ENCODE measurements at regions not wholly inside any gene's neighbourhood (a gene's known extent, or its start where the extent isn't known, plus 50 kb on each side); places are given as distances from the start of the nearest gene placed in this dataset.

- Mint-ChIP-seq H3K4me3 (no peak overlapping the region), H3K27ac (no peak overlapping the region), H3K36me3 (no peaks in the 10 kb centered on the region), H3K9me3 (peaks cover 3% of the 10 kb centered on the region; the same call in 1 of the 2 replicates), H3K27me3 (ENCODE audit: low read depth) (no peaks in the 10 kb centered on the region), H3K4me1 (no peaks in the 10 kb centered on the region)
- ChIA-PET CTCF (no interaction called here), POLR2A (no interaction called here)
- no peak for ATAC-seq
- TF ChIP-seq MAX (CRISPR knock-in tag; IDR thresholded peaks at IDR 0.05) (no peak), ZNF263 (CRISPR knock-in tag; IDR thresholded peaks at IDR 0.05; ENCODE audit: low read depth) (no peak), ERG (CRISPR knock-in tag; IDR thresholded peaks at IDR 0.05) (no peak), JUN (CRISPR knock-in tag; IDR thresholded peaks at IDR 0.05) (no peak), ZNF138 (CRISPR knock-in tag; conservative IDR thresholded peaks at IDR 0.05) (no peak), ZNF532 (CRISPR knock-in tag; IDR thresholded peaks at IDR 0.05; ENCODE audit: borderline replicate concordance) (no peak), ZNF671 (CRISPR knock-in tag; IDR thresholded peaks at IDR 0.05) (no peak), FOXP1 (CRISPR knock-in tag; IDR thresholded peaks at IDR 0.05; ENCODE audit: borderline replicate concordance) (no peak), CBFB (CRISPR knock-in tag; IDR thresholded peaks at IDR 0.05; ENCODE audit: low read depth) (no peak), GRHL2 (CRISPR knock-in tag; IDR thresholded peaks at IDR 0.05; ENCODE audit: insufficient replicate concordance, severe bottlenecking) (no peak), ZNF232 (CRISPR knock-in tag; IDR thresholded peaks at IDR 0.05) (no peak), ATF2 (CRISPR knock-in tag; IDR thresholded peaks at IDR 0.05; ENCODE audit: borderline replicate concordance, low read depth) (no peak), NFATC4 (CRISPR knock-in tag; IDR thresholded peaks at IDR 0.05) (no peak), ZSCAN18 (CRISPR knock-in tag; IDR thresholded peaks at IDR 0.05) (no peak), TCF7 (CRISPR knock-in tag; IDR thresholded peaks at IDR 0.05; ENCODE audit: low read depth) (no peak), HMGA2 (CRISPR knock-in tag; IDR thresholded peaks at IDR 0.05) (no peak)
- DNase-seq (ENCODE audit: low spot score): no peak
Observed at GRCh38 chr18:1413323-1413675, 508.6 kb downstream of the ADCYAP1 start.

- ATAC-seq (no peak), DNase-seq (ENCODE audit: low spot score) (no peak)
- ChIA-PET POLR2A (no interaction called here), CTCF (no interaction called here)
- Mint-ChIP-seq H3K4me3 (no peak overlapping the region), H3K36me3 (peaks cover 2% of the 10 kb centered on the region; the same call in 1 of the 2 replicates), H3K27me3 (ENCODE audit: low read depth) (no peaks in the 10 kb centered on the region; the same call in 1 of the 2 replicates), H3K9me3 (peaks cover 3% of the 10 kb centered on the region; the same call in 1 of the 2 replicates), H3K27ac (no peak overlapping the region), H3K4me1 (no peaks in the 10 kb centered on the region)
- TF ChIP-seq TP53 (CRISPR knock-in tag; IDR thresholded peaks at IDR 0.05) (no peak), FOXK1 (CRISPR knock-in tag; IDR thresholded peaks at IDR 0.05) (no peak), CBFB (CRISPR knock-in tag; IDR thresholded peaks at IDR 0.05; ENCODE audit: low read depth) (no peak), TCF7 (CRISPR knock-in tag; IDR thresholded peaks at IDR 0.05; ENCODE audit: low read depth) (no peak), CTCF (IDR thresholded peaks at IDR 0.05) (no peak), NFYB (CRISPR knock-in tag; conservative IDR thresholded peaks at IDR 0.05; ENCODE audit: low read depth) (no peak), MYBL2 (CRISPR knock-in tag; IDR thresholded peaks at IDR 0.05) (no peak), ZNF532 (CRISPR knock-in tag; IDR thresholded peaks at IDR 0.05; ENCODE audit: borderline replicate concordance) (no peak), NR1H2 (CRISPR knock-in tag; IDR thresholded peaks at IDR 0.05) (no peak)
Observed at GRCh38 chr18:1416074-1416473, 511.4 kb downstream of the ADCYAP1 start.

Data from WTC11 (cell line).